AG09309 (cell line): ENCODE measurements at regions not wholly inside any gene's neighbourhood (a gene's known extent, or its start where the extent isn't known, plus 50 kb on each side); places are given as distances from the start of the nearest gene placed in this dataset.
"Not testable (repeated sequence)": the region's sequence is repeated elsewhere in the genome, so short reads cannot be mapped to it uniquely, and the experiment has no call there.

ENCODE experiments used
- DNase-seq: peaks from one replicate; pipeline ENCODE4 v3.0.0-alpha.2; 2010; ENCODE audit warnings: low read depth
- H3K4me3 ChIP-seq: 2 replicates; pipeline ENCODE4 v1.5.1; 2011; ENCODE audit warnings: mild to moderate bottlenecking, low read depth, low read length, moderate library complexity; ENCODE audit not compliant: control insufficient read depth
- CTCF ChIP-seq: IDR thresholded peaks from 2 replicates; pipeline ENCODE4 v1.5.1; 2011; ENCODE audit warnings: mild to moderate bottlenecking, low read depth, low read length, inconsistent platforms; ENCODE audit not compliant: insufficient read depth, control insufficient read depth; ENCODE audit errors: missing control alignments

- TF ChIP-seq CTCF, result no peak
- no peak overlapping the region for H3K4me3 ChIP-seq
- no peak for DNase-seq
Observed at GRCh38 chr2:210776756-210777155, 220.4 kb downstream of the CPS1 start.

GRCh38 chr2:210782222-210782621, 225.8 kb downstream of the CPS1 start:
- H3K4me3 ChIP-seq, result no peak overlapping the region
- DNase-seq, result no peak
- TF ChIP-seq CTCF, result no peak

GRCh38 chr2:210787831-210788230, 231.4 kb downstream of the CPS1 start:
- H3K4me3 ChIP-seq, DNase-seq: not testable (repeated sequence)

- no peak for TF ChIP-seq CTCF
- no peak for DNase-seq
Observed at GRCh38 chr2:210792000-210792399, 235.6 kb downstream of the CPS1 start.

GRCh38 chr2:210795506-210795905, 239.1 kb downstream of the CPS1 start:
- no peak for TF ChIP-seq CTCF
- no peak overlapping the region for H3K4me3 ChIP-seq
- no peak for DNase-seq

More at GRCh38 chr2:210792000-210792399, 235.6 kb downstream of the CPS1 start:
- no peak overlapping the region for H3K4me3 ChIP-seq

GRCh38 chr2:210798180-210798579, 241.8 kb downstream of the CPS1 start:
- no peak for DNase-seq
- H3K4me3 ChIP-seq, result no peak overlapping the region
- TF ChIP-seq CTCF, result no peak

- TF ChIP-seq CTCF, result no peak
- no peak overlapping the region for H3K4me3 ChIP-seq
- no peak for DNase-seq
Observed at GRCh38 chr2:210814251-210815025, 258.0 kb downstream of the CPS1 start.
